ENCODE measurements at regions not wholly inside any gene's neighbourhood (a gene's known extent, or its start where the extent isn't known, plus 50 kb on each side); places are given as distances from the start of the nearest gene placed in this dataset.

DNA sequence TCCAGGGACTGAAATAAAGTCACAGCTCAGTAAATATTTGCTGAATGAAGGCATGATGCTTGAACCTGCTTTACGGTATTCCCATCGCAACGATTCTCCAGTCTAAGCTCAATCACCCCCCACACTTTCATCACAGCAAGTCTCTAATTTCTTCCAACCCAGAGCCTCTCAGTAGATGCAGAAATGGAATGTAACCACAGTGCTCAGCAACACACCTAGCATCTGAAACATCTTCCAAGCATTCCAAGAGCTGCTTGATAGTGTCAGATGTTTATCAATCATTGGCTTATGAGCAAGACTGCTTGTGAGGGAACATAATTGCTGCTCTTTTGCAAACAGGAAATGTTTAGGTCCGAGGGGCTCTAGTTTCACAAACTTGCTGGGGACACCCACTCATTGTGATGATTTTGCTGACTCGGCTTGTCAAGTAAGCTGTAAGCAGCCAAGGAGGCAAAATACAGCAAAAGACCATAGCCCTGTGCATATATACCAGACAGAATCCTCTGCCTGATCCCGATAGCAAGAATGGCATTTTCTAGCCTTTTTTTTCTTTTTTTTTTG is 751.2 kb downstream of the NR2F2 start:
- no peaks in the 10 kb centered on the region for H3K9me3 ChIP-seq
- DNase-seq (ENCODE audit: low spot score), result no peak
- H3K27ac ChIP-seq, result no peak overlapping the region
- H3K4me3 ChIP-seq, result no peak overlapping the region
- H3K4me1 ChIP-seq (replicated peaks), result no peaks in the 10 kb centered on the region
- H3K36me3 ChIP-seq, result no peaks in the 10 kb centered on the region
- 68% methylated on average over 6 of the region's 6 CpGs for WGBS
- TF ChIP-seq POLR2AphosphoS5 (IDR thresholded peaks at IDR 0.05) (no peak), POLR2A (IDR thresholded peaks at IDR 0.05) (no peak)
- TF ChIP-seq, protein P1, sequence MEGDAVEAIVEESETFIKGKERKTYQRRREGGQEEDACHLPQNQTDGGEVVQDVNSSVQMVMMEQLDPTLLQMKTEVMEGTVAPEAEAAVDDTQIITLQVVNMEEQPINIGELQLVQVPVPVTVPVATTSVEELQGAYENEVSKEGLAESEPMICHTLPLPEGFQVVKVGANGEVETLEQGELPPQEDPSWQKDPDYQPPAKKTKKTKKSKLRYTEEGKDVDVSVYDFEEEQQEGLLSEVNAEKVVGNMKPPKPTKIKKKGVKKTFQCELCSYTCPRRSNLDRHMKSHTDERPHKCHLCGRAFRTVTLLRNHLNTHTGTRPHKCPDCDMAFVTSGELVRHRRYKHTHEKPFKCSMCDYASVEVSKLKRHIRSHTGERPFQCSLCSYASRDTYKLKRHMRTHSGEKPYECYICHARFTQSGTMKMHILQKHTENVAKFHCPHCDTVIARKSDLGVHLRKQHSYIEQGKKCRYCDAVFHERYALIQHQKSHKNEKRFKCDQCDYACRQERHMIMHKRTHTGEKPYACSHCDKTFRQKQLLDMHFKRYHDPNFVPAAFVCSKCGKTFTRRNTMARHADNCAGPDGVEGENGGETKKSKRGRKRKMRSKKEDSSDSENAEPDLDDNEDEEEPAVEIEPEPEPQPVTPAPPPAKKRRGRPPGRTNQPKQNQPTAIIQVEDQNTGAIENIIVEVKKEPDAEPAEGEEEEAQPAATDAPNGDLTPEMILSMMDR (IDR thresholded peaks at IDR 0.05), result no peak
- H3K27me3 ChIP-seq (replicated peaks; ENCODE audit: insufficient read depth), result no peaks in the 10 kb centered on the region
- intact Hi-C loops (cut with DNase I), result no loop called here

DNA sequence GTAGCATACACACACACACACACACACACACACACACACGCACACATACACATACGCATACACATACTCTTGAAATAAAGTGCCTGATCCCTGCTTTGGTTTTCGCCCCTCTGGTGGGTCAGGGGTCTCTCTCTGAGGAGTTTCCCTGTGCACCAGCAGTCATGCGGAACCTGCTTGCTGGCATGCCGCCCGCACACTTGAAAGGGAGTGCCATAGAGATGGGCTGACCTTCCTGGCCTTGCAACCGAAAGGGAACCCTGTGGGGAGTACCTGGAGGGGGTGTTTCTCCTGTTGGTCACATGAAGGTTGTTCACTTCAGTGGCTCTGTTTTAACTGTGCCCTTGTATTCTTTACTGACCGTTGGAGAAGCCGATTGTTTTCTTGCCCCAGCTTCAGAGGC is 752.3 kb downstream of the NR2F2 start:
- Histone ChIP-seq H3K27ac (no peak overlapping the region), H3K4me1 (replicated peaks) (no peaks in the 10 kb centered on the region), H3K27me3 (replicated peaks; ENCODE audit: insufficient read depth) (no peaks in the 10 kb centered on the region), H3K9me3 (no peaks in the 10 kb centered on the region), H3K4me3 (no peak overlapping the region), H3K36me3 (no peaks in the 10 kb centered on the region)
- TF ChIP-seq POLR2AphosphoS5 (IDR thresholded peaks at IDR 0.05), result no peak
- TF ChIP-seq POLR2A (IDR thresholded peaks at IDR 0.05), result no peak
- TF ChIP-seq, protein P1 (IDR thresholded peaks at IDR 0.05), result no peak
- 77% methylated on average over 9 of the region's 9 CpGs for WGBS
- intact Hi-C loops (cut with DNase I), result no loop called here
- no peak for DNase-seq (ENCODE audit: low spot score)

DNA sequence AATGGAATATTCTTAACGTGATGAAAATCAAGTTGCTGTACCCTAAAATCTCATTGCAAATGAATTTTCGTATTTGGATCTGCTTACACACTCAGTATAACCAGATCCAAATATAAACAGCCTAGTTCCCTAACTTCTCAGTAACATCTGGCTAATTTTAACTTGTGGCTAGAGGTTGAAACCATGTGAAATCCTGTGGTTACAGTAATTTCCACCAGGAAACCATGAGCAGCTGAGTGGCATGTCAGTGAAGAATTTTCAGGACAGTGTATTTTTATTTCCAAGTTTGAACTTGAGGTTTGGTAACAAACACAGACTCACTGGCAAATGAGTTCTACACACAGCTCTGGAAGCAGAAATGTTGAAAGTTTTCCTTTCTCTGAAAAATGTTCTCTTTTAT is 754.1 kb downstream of the NR2F2 start:
- WGBS, result 54% methylated on average over 2 of the region's 2 CpGs
- intact Hi-C loops (cut with DNase I), result no loop called here
- H3K4me3 ChIP-seq, result no peak overlapping the region
- no peaks in the 10 kb centered on the region for H3K36me3 ChIP-seq
- no peaks in the 10 kb centered on the region for H3K4me1 ChIP-seq (replicated peaks)
- no peak overlapping the region for H3K27ac ChIP-seq
- no peaks in the 10 kb centered on the region for H3K9me3 ChIP-seq
- no peaks in the 10 kb centered on the region for H3K27me3 ChIP-seq (replicated peaks; ENCODE audit: insufficient read depth)
- TF ChIP-seq, protein P1 (IDR thresholded peaks at IDR 0.05), result no peak
- no peak for TF ChIP-seq POLR2A (IDR thresholded peaks at IDR 0.05)
- no peak for TF ChIP-seq POLR2AphosphoS5 (IDR thresholded peaks at IDR 0.05)
- DNase-seq (ENCODE audit: low spot score), result no peak

DNA sequence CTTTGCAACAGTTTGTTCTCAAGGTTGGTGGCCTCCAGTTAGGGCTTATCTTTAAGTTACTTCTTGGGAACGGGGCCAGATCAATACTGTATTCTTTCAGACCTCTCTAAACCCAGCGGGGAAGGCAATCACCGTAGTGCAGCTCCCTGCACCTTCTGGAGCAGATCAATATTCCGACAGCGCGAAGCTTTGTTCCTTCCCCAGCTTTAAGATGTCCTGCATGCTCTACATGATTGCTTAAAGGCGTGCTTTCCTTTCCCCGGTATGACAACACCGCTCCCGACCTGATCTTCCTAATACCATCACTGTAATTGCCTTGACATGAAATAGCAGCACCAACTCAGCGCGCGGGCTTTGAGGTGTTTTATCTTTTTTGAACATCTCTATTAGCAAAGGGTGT is 755.2 kb downstream of the NR2F2 start:
- 71% methylated on average over 13 of the region's 13 CpGs for WGBS

More for the DNA sequence above, 755.2 kb downstream of the NR2F2 start:
- intact Hi-C loops (cut with DNase I), result no loop called here
- no peak overlapping the region for H3K27ac ChIP-seq
- H3K4me3 ChIP-seq, result no peak overlapping the region
- TF ChIP-seq POLR2AphosphoS5 (IDR thresholded peaks at IDR 0.05) (no peak), POLR2A (IDR thresholded peaks at IDR 0.05) (no peak)
- TF ChIP-seq, protein P1 (IDR thresholded peaks at IDR 0.05), result no peak
- no peak for DNase-seq (ENCODE audit: low spot score)
- H3K9me3 ChIP-seq, result no peaks in the 10 kb centered on the region
- H3K27me3 ChIP-seq (replicated peaks; ENCODE audit: insufficient read depth), result no peaks in the 10 kb centered on the region
- H3K36me3 ChIP-seq, result no peaks in the 10 kb centered on the region
- no peaks in the 10 kb centered on the region for H3K4me1 ChIP-seq (replicated peaks)

Measured in prostate gland (tissue), 2 donors.